HG03175 (cell line): ENCODE measurements at regions not wholly inside any gene's neighbourhood (a gene's known extent, or its start where the extent isn't known, plus 50 kb on each side); places are given as distances from the start of the nearest gene placed in this dataset.

Source experiments
- ATAC-seq: cut with Tn5 transposase; IDR thresholded peaks from one replicate; pipeline ENCODE4 v1.9.1; 2021; ENCODE audit warnings: mild to moderate bottlenecking, moderate library complexity; ENCODE audit not compliant: unreplicated experiment

DNA sequence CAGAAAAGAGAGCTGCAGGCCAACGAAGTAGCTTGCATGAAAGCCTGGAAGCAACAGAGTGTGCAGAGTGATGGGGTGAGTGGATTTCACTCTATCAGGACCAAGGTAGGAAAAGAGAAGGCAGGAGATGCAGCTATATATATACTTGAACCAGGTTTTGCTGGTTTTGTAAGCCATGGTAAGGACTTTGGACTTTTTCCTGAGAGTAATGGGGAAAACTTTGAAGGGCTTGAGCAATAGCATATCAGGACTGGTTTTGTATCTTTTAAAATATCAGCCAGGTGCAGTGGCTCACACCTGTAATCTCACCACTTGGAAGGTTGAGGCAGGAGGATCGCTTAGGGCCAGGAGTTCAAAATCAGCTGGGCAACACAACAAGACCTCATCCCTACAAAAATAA is 120.6 kb upstream of the NRP1 start:
- no peak for ATAC-seq

DNA sequence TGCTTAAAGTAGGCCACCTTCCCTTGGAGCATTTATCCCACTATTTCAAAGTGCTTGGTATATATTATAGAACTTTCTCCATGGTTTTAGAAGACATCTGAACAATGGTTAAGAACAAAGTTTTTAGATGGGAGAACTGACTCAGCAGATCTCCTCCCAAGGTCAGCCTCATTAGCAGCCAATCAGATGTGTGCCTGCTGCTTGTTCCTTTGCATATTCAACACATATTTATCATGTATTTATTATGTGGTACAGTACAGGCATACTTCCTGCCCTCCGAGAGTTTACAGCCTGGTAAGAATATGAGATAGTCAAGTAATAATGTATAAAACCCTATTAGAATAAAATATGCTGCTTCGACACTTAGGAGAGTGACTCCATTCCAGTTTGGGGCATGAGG is 120.1 kb upstream of the NRP1 start:
- ATAC-seq = no peak

DNA sequence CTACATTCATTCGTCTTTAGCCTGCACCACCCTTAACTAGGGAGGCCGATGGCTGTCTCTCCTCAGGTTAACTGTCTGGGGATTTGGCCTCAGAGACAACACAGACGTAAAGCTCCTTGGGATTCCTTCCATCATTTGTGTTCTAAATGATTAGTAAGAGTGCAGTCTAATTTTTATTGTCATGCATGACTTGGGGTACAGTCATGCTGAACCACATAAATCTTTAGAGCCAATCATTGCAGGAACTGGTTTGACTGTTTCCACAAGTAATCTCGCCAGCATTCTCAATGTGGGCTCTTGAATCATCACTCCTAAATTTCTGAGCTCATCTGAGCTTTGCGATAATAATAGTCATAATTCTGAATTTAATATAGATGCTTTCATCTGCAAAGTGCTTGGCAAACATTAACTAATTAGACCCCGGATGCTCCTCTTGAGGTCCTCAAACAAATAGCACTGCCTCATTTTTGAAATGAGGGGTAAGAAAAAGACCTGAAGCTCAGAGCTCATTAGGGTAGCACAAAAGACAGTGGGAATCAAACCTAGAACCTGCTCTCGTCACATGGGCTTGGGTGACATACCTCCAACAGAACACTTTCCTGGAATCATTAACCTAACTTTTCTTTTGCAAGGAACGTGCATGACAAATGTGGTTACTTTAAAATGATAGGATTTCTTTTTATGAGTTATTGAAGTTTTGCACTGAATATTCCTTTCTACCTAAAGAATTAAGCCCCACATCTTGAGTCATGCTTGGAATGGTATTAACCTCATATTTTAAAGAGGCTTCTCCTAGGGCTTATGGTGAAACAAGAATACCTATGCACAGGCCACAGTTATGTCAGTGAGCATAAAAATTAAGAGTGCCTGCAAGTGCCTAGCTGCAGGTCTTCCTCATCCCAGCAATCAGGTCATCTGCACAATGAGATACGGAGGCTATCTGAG is 118.9 kb upstream of the NRP1 start:
- no peak for ATAC-seq

DNA sequence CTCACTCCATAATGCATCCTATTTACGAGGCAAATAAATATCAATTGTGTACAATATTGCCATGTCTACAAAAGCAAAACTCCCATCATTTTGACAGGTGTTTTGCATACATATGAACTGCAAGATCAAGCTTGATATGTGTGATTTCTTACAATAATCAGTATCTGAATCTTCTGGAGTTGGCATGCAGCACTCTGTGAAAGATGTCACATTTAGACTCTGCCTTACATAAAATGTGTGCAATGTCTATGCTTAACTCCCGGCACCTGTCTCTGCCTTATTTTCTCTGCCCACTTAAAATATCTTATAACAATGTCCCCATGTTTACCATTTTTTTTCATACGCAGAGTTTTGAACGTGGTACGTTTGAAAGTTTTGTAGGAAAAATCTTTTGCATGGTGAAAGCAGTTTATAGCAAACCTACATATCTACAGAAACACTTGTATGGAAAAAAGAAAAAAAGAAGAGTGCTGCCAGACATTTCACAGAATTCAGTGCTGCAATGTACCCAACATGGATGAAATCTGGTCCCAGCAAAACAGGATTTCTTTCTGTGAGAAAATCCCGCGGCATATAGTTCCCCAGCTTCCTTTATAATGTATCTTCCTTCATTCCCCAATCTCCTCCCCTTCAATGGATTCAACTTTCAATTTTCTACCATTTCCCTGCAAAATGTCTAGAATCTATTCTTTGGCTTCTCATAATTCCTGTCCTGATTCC is 114.1 kb upstream of the NRP1 start:
- ATAC-seq = no peak

DNA sequence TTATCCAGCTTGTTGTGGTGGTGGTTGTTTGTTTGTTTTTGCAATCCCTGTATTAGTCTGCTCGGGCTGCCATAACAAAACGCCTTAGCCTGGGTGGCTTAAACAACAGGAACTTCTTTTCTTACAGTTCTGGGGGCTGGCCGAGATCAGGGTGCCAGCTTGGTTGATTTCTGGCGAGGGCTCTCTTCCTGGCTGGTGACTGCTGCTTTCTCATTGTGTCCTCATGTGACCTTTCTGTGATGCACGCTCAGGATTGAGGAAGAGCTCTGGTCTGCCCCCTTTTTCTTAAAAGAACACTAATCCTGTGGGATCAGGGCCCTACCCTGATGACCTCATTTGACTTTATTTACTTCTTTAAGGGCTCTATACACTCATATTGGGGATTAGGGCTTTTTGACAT is 107.1 kb upstream of the NRP1 start:
- ATAC-seq = no peak

DNA sequence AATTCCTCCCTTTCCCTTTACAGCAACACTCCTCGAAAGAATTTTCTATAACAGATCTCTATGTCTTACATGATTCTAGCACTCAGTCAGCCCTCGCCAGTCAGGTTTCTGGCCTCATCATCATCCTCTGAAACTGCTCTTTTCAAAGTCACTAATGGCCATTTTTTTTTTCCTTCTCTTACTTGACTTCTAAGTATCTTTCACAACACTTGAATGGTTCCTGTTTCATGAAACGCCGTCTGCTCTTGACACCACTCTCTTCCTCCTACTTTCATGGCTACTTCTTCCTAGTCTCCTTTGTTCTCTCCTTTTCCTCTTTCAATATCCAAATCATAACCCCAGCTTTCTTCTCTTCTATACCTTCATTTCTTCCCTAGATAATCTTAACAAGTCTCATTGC is 100.5 kb upstream of the NRP1 start:
- no peak for ATAC-seq

DNA sequence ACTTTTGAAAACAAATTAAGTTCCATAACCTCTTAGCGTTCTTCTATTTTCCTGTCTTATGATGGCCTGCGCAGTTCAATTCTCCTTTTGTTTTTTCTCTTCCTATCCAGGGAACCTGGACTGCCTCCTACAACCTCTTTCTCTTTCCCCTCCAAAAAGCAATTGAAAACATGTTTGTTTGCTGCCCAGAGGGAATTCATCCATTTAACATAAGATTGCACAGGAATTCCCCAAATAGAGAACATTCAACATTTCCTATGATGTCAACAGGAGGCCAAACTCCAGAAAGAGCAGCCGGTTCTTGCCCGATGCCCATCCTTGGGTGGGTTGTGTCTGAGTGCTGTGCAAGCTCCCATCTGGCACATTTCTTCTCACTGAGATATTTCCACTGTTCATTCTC is 94.2 kb upstream of the NRP1 start:
- ATAC-seq = no peak

DNA sequence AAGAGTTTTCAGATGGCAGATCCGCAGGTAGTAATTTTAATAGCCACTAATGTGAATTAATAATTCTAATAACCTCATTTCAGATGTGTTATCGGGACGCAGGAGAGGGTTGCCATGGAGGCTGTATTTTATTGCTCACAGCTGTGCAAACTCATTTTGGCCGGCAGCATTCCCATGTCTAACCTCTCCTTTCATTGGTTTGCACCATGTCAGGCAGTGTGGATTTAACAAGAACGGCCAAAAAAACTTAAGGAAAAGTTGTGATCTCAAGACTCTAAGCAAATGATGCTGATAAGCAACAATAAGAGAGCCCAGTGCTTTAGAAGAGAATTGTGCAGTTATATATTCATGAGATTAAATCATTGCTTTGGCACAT is 88.7 kb upstream of the NRP1 start:
- no peak for ATAC-seq

DNA sequence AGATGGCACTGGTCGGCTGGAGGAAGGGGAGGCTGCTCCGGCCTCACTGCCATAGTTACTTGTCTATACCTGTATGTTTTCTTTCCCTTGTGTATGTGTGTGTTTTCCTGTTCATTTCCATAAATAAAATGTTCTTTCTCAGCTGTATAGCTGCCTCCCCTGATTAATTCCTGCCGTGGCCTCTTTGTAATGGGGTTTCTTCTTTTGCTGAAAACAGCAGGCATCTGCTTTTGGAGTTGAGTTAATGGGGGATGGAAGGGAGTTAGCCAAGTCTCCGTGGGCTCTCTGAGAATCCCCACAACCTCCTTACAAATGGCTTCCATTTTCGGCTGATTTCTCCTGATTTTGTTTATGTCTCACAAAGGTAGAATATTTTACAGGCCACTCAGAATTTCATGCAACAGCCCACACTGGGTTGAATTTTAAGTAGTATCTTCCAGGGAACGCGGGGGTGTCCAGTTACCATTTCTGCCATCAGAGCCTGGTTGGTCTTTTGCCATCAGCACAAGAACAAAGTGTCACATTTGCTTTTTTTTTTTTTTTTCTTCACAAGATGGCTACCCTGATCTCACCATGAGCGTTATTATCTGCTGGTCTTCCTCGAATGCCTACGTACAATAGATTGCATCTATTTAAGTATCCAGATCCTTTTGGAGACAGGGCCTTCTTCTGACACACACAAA is 88.1 kb upstream of the NRP1 start:
- ATAC-seq = no peak

DNA sequence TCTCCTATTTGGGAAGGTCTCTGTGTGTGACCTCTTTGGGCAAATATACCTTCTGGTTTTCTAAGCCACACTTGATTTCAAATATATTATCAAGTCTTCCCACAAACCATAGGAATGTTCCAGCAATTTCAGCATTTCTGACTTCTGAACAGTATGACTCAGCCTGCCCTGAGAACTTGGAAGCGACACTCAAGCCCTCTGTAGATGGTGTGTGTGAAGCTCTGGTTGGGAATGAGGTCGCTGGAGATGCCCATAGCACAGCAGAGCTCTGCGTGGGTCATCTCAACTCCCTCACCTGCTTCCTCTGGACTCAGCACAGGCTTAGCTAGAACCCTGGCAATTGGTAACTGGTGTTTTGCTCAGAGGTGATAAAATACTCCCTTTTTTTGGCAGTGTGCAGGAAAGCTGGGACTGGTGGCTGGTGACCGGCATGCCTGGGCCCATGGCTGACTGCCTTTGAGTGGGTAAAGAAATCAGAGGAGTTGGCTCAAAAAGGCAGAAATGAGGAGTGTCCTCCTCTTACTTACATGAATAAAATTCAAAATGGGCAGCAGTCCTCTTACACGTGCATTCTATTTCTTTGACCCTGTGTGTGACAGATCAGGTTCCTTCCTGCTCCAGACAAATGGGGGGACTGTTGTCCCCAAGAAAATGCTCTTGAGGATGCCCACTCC is 87.5 kb upstream of the NRP1 start:
- ATAC-seq = no peak

DNA sequence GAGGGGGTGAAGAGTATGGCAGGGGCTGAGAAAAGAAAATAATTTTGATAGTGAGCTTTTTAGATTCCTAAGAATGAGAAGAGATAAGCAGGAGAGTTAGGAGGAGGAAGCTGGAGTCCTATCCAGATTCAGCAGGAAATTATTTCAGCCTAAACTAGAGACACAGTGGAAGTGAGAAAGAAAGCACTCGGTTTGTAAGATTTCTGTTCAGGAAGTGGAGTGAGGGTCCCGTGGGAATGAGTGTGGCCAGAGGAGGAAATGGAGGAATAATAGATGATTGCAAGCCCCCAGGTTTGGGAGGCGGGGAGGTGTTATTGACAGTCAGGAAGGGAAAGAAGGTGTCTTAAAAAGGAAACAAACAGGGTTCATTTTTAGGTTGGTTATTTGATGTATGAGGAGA is 84.8 kb upstream of the NRP1 start:
- no peak for ATAC-seq

DNA sequence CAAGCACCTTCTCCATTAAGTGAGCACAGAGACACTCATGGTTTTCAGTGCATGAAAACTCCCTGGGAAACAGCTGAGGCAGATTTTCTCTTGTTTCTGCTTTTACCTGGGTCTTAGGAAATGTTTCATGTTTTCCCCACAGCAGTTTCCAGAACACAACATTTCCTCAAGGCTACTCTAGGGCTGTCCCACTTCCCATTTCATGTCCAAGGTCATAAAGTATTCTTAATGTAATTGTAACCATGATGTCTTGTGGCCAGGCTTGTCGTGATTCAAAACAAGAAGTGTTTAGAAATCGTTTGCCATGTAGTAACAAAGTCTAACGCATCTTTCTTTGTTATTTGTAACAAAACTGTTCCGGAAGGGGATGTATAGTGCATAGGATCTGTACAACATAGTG is 83.8 kb upstream of the NRP1 start:
- no peak for ATAC-seq

DNA sequence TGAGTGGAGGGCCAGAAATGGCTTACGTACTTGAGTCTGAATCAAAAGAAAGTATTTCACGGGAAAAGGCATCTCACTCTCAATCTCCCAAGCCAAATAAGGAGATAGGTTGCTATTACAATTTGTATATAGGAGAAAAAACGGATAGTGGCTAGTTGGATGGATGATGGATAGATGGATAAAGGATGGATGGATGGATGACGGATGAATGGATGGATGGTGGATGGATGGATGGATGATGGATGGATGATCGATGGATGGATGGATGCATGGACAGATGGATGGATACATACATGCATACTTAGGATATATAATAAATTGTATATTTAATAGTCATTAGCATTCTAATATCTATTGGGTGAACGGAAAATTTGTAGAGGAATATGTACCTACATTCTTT is 82.2 kb upstream of the NRP1 start:
- ATAC-seq = no peak

DNA sequence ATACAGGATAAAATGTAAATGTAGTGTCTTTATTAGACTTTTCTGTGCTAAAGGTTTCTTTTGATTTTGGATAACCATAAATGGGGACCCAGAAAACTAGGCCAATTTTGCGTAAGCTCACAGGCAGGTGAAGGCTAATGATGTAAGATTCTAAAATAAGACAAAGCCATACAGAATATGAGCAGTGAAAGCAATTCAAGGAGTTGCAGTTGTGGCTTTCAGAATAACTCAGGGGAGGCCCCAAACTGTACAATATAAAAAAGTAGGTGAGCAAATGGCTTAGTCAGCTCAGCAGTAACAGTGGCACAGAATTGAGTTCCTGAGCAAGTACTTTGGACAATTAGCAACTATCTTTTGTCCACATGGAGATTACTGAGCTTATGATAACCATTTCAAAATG is 81.7 kb upstream of the NRP1 start:
- ATAC-seq = no peak

DNA sequence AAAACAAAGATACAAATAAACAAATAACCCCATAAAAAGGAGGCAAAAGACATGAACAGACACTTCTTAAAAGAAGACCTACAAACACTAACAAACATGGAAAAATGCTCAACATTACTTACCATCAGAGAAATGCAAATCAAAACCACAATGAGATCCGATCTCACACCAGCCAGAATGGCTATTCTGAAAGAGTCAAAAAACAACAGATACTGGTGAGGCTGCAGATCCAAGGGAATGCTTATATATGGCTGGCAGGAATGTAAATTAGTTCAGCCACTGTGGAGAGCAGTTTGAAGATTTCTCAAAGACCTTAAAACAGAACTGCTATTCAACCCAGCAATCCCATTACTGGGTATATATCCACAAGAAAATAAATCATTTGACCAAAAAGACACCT is 80.4 kb upstream of the NRP1 start:
- no peak for ATAC-seq

DNA sequence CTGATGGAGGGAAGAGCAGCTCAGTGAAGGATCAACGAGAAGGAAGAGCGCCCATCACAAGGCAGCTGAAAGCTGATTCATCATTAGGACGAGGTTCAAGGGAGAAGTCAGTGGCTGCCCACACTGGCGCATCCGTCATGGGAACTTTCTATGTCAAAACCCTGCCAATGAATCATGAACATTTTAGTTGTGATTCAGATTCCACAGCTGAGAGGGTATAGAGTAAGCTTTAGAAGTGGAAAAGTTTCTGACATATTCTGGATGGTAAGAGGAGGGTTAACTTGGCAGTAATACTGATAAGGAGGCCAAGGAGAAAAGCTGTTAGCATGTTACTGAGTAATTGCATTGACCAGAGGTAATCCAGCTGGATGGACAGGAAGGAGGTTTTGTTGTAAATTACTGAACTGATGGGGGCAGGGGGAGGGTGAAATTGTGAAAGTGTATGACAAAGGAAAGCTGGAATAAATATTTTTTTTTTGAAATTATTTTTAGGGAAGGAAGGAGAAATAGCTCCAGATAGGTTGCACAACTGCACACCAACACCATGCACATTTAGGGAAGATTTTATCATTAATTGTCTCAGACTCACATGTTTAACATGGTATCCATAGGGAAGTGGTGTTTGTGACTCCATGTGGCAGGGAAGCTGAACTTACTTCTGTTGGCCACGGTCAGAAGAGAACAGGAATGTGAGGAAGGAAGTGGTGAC is 78.3 kb upstream of the NRP1 start:
- no peak for ATAC-seq

DNA sequence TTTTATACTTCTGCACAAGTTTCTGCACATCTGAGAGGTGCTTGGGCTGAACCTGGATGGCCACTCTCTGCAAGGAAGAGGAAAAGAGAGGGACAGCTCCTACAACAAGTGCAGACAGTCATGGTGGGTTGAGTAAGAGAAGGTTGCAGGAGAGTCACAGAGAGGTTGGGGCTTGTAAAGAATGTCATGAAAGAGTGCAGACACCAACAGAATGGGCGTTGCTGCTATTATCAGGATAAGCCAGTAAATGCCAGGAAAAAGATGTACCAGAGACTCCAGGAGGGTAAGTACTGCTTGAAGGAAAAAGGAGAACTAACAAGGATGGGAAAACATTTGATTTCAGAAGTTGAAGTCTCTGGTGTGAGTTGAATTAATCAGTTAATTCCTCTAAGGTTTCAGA is 77.8 kb upstream of the NRP1 start:
- no peak for ATAC-seq

DNA sequence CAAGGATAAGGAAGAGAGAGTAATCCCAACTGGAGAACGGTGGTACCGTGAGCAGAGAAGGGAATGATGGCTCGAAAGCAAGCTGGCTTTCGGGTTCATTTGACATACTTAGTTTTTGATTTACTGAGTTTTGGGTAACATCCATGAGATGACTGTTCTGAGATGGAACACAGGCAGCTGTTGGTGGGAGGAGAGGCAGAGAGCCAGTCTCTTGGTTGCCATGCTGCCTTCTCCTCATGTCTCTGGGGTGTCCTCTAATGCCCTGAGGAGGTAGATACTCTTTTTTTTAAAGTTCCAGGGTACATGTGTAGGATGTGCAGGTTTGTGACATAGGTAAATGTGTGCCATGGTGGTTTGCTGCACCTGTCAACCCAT is 76.4 kb upstream of the NRP1 start:
- no peak for ATAC-seq

DNA sequence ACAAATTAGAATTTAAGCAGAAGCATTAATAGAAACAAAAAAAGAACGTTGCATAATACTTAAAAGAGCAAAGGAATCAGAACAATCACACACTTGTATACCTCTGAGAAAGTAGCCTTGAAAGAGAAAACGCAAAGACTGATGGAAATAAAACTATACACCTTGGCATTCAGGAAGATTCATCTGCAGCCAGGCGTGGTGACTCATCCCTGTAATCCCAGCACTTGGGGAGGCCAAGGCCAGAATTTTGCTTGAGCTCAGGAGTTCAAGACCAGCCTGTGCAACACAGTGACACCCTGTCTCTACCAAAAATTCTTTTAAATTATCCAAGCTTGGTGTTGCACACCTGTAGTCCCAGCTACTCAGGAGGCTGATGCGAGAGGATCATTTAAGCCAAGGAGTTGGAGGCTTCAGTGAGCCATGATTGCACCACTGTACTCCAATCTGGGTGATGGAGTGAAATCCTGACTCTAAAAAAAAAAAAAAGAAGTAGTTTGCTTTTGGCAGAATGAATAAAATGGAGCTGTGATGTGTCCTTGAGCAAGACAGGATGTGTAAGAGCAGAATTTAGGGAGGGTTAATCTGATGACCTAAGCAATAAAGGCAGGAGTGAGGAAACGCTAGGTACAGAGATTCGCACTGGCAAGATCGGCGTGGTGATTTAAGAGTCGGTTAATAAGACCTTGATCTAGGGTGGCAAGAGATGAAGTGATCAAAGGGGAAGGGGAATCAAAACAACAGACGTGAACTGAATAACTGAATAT is 75.8 kb upstream of the NRP1 start:
- no peak for ATAC-seq

DNA sequence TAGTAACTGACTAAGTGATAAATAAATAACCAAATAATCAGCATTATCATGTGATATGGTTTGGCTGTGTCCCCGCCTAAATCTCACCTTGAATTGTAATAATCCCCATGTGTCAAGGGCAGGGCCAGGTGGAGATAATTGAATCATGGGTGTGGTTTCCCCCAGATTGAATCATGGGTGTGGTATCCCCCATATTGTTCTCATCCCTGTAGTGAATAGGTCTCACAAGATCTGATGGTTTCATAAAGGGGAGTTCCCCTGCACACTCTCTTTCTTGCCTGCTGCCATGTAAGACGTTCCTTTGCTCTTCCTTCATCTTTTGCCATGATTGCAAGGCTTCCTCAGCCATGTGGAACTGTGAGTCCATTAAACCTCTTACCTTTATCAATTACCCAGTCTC is 72.1 kb upstream of the NRP1 start:
- no peak for ATAC-seq
